ENCODE measurements at regions not wholly inside any gene's neighbourhood (a gene's known extent, or its start where the extent isn't known, plus 50 kb on each side); places are given as distances from the start of the nearest gene placed in this dataset.

DNA sequence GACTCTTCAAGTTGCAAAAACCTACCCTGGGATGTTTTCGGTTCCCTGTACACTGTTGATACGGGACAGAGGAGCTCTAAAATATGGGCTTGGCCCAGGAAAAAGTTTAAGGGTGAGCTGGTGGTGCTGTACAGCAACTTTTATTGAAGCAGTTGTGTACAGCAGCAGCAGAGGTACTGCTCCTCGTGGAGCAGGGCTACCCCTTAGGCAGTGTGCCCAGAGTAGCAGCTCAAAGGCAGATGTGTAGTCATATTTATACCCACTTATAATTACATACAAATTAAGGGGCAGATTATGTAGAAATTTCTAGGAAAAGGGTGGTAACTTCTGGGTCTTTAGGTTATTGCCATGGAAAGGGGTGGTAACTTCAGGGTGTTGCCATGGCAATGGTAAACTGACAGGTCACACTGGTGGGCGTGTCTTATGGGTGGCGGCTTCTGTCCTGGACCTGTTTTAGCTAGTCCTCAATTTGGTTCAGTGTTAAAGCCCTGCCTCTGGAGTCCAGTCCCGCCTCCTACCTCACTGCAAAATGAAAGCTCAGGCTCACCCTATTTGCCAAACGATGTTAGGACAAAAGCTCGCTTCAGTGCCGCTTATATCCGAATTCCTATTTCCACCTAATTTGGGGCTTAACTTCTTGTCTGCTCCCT, 203.2 kb downstream of the ETAA1 start:
- in situ Hi-C loops (cut with HindIII; ENCODE audit: low sequenced_read_pairs): no loop called here
- TF ChIP-seq, protein P1, sequence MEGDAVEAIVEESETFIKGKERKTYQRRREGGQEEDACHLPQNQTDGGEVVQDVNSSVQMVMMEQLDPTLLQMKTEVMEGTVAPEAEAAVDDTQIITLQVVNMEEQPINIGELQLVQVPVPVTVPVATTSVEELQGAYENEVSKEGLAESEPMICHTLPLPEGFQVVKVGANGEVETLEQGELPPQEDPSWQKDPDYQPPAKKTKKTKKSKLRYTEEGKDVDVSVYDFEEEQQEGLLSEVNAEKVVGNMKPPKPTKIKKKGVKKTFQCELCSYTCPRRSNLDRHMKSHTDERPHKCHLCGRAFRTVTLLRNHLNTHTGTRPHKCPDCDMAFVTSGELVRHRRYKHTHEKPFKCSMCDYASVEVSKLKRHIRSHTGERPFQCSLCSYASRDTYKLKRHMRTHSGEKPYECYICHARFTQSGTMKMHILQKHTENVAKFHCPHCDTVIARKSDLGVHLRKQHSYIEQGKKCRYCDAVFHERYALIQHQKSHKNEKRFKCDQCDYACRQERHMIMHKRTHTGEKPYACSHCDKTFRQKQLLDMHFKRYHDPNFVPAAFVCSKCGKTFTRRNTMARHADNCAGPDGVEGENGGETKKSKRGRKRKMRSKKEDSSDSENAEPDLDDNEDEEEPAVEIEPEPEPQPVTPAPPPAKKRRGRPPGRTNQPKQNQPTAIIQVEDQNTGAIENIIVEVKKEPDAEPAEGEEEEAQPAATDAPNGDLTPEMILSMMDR (IDR thresholded peaks at IDR 0.05; ENCODE audit: low read depth, low read length, missing control alignments): no peak
- no peak overlapping the region for H3K4me3 ChIP-seq (ENCODE audit: low read depth, low read length)
- no peak for DNase-seq (ENCODE audit: low read depth)

GRCh38 chr2:67600946-67601345, 203.8 kb downstream of the ETAA1 start:
- DNase-seq (ENCODE audit: low read depth): no peak
- H3K4me3 ChIP-seq (ENCODE audit: low read depth, low read length): no peak overlapping the region
- TF ChIP-seq, protein P1 (IDR thresholded peaks at IDR 0.05; ENCODE audit: low read depth, low read length, missing control alignments): no peak
- in situ Hi-C loops (cut with HindIII; ENCODE audit: low sequenced_read_pairs): no loop called here

DNA sequence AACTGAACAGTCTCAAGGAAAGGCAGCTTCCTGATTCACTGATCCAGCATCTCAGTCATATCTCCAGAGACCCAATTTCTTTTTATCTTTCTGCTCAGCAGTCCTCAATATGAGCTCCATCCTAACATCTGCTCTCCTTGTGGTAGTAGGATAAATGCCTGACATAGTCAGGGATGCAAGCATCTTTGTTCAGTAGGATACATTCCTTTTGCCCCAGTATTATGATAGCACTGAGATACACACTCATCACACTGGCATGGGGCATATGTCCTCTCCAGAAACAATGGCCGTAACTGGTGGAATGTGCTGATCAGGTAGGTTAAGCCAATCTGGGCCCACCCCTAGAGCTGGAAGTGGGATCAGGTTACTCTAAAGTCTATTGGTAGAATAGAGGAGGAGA, 207.2 kb downstream of the ETAA1 start:
- in situ Hi-C loops (cut with HindIII; ENCODE audit: low sequenced_read_pairs): no loop called here
- no peak overlapping the region for H3K4me3 ChIP-seq (ENCODE audit: low read depth, low read length)
- TF ChIP-seq, protein P1 (IDR thresholded peaks at IDR 0.05; ENCODE audit: low read depth, low read length, missing control alignments): no peak
- DNase-seq (ENCODE audit: low read depth): no peak

GRCh38 chr2:67612576-67613042, 215.5 kb downstream of the ETAA1 start:
- no peak for DNase-seq (ENCODE audit: low read depth)
- in situ Hi-C loops (cut with HindIII; ENCODE audit: low sequenced_read_pairs): no loop called here
- TF ChIP-seq, protein P1 (IDR thresholded peaks at IDR 0.05; ENCODE audit: low read depth, low read length, missing control alignments): no peak
- no peak overlapping the region for H3K4me3 ChIP-seq (ENCODE audit: low read depth, low read length)

DNA sequence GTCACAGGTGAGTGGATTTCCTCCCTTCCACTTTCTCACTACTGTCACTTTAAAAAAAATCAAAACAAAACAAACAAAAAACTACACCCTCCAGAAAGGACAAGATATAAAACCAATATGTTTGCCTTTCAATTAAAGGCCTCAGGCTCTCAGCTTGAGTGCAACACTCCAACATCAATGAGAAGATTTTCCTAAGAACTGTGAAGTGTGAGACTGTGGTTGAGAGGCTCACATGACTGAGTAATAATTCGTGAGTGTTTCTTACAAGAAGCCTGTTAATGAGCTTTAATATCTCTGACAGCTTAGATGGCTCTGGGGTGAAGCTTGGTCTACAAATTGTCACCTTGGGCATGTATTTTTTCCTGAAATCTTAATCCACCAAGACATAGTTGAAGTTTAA, 216.1 kb downstream of the ETAA1 start:
- in situ Hi-C loops (cut with HindIII; ENCODE audit: low sequenced_read_pairs): no loop called here
- H3K4me3 ChIP-seq (ENCODE audit: low read depth, low read length): no peak overlapping the region
- TF ChIP-seq, protein P1 (IDR thresholded peaks at IDR 0.05; ENCODE audit: low read depth, low read length, missing control alignments): no peak
- DNase-seq (ENCODE audit: low read depth): no peak

DNA sequence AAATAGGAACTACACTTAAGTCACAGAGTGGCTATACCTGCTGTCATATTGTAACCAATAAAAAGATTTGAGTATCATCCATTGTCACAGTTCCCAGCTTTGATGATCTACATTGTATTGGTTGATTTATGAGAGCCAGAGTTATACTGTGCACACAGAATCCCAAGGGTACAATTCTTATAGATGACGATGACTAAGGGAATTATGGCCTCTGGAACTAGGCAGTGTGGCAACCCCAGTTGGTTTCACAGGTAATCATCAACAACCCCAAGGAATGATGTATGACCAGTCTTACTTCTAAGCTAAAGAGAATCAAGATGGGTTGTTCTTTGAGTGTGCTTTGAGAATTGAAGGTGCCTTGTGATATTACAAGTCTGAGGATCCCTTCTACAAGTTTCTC, 217.3 kb downstream of the ETAA1 start:
- TF ChIP-seq, protein P1 (IDR thresholded peaks at IDR 0.05; ENCODE audit: low read depth, low read length, missing control alignments): no peak
- H3K4me3 ChIP-seq (ENCODE audit: low read depth, low read length): no peak overlapping the region
- DNase-seq (ENCODE audit: low read depth): no peak
- in situ Hi-C loops (cut with HindIII; ENCODE audit: low sequenced_read_pairs): no loop called here
